HCT116 (cell line): ENCODE measurements at regions not wholly inside any gene's neighbourhood (a gene's known extent, or its start where the extent isn't known, plus 50 kb on each side); places are given as distances from the start of the nearest gene placed in this dataset.

Source experiments
- ATAC-seq: fragments of 200-7000 bp; cut with Tn5 transposase; 2 replicates; pipeline ENCODE4 v1.9.1; 2020; ENCODE audit warnings: mild to moderate bottlenecking, moderate library complexity
- BruUV-seq: library from RNA; stranded (reverse); fragments of 400-500 nt; replicated peaks from 2 replicates; lab custom pipeline; 2021; lab: Mats Ljungman, UMichigan
- CTCF ChIA-PET: fragments of 300-600 bp; sonication (Branson Sonifier 250); formaldehyde crosslinking; loops from one replicate; lab custom pipeline; 2021; ENCODE audit warnings: antibody characterized with exemption; lab: Charles Lee
- POLR2A ChIA-PET: fragments of 300-600, 350-600 bp; sonication (Branson Sonifier 250); formaldehyde crosslinking; loops from one replicate; lab custom pipeline; 2021; ENCODE audit warnings: antibody characterized with exemption; lab: Charles Lee
- RAD21 ChIA-PET, 2 experiments: fragments of 300-600 bp; sonication (Branson Sonifier 250); formaldehyde crosslinking; loops; one replicate each; lab custom pipeline; 2023; ENCODE audit warnings: low total read pairs in 2 of 2; ENCODE audit not compliant: uncharacterized antibody in 2 of 2, unreplicated experiment in 2 of 2, low non-redundant PET in 1 of 2; lab: Charles Lee
- DNase-seq: peaks from one replicate; pipeline ENCODE4 v3.0.0-alpha.2; 2010; ENCODE audit warnings: low read depth, low spot score
- H2AFZ ChIP-seq: fragments of 200-600 bp; shearing (Covaris generic), sonication (generic); 2 replicates; pipeline ENCODE4 v1.6.1; 2017; ENCODE audit warnings: low read depth, mixed run types, mixed read lengths, antibody characterized with exemption, low read length; ENCODE audit not compliant: poor library complexity, severe bottlenecking
- H3K27ac ChIP-seq: 2 replicates; pipeline ENCODE4 v1.5.1; 2012; ENCODE audit warnings: low read depth, low read length
- H3K27me3 ChIP-seq: fragments of 200-600 bp; sonication (generic); 2 replicates; pipeline ENCODE4 v1.6.1; 2016; ENCODE audit warnings: mixed run types, low read length, mixed read lengths; ENCODE audit not compliant: insufficient read depth
- H3K36me3 ChIP-seq, 2 experiments: fragments of 200-500 bp in 1 of 2; fragments of 200-600 bp in 1 of 2; sonication (Bioruptor generic) in 1 of 2; sonication (generic) in 1 of 2; 2 replicates each; pipeline versions ENCODE4 v1.5.1 to v1.6.1; 2014 to 2016; ENCODE audit warnings: low read length in 2 of 2, inconsistent platforms in 1 of 2, mixed read lengths in 1 of 2, mixed run types in 1 of 2; ENCODE audit not compliant: insufficient read depth in 2 of 2, control insufficient read depth in 1 of 2
- H3K4me1 ChIP-seq, 2 experiments: fragments of 200-600 bp in 1 of 2; sonication (generic) in 1 of 2; 2 replicates each; pipeline versions ENCODE4 v1.5.1 to v1.6.1; 2012 to 2017; ENCODE audit warnings: low read length in 2 of 2, inconsistent platforms in 1 of 2, mild to moderate bottlenecking in 1 of 2, mixed read lengths in 1 of 2, mixed run types in 1 of 2, moderate library complexity in 1 of 2; ENCODE audit not compliant: insufficient read depth in 2 of 2, control insufficient read depth in 1 of 2
- H3K4me2 ChIP-seq: fragments of 200-600 bp; sonication (generic); 2 replicates; pipeline ENCODE4 v1.6.1; 2017; ENCODE audit warnings: mixed run types, low read length, mixed read lengths
- H3K4me3 ChIP-seq, 2 experiments: fragments of 200-600 bp in 1 of 2; sonication (generic) in 1 of 2; replicated peaks in 1 of 2; 2 replicates each; pipeline ENCODE4 v1.5.1; 2011 to 2016; ENCODE audit warnings: low read length in 2 of 2, control low read depth in 1 of 2, low read depth in 1 of 2, mild to moderate bottlenecking in 1 of 2, mixed read lengths in 1 of 2, mixed run types in 1 of 2
- H3K79me2 ChIP-seq: fragments of 200-600 bp; sonication (generic); 2 replicates; pipeline ENCODE4 v1.6.1; 2017; ENCODE audit warnings: mild to moderate bottlenecking, mixed run types, low read length, moderate library complexity, mixed read lengths; ENCODE audit not compliant: insufficient read depth
- H3K9ac ChIP-seq: fragments of 200-600 bp; sonication (generic); 2 replicates; pipeline ENCODE4 v1.6.1; 2016; ENCODE audit warnings: low read length, mixed read lengths
- H3K9me2 ChIP-seq: fragments of 200-600 bp; sonication (generic), shearing (Covaris generic); 2 replicates; pipeline ENCODE4 v1.6.1; 2017; ENCODE audit warnings: mixed run types, mild to moderate bottlenecking, moderate library complexity; ENCODE audit not compliant: insufficient read depth
- H3K9me3 ChIP-seq, 2 experiments: fragments of 200-500 bp in 1 of 2; fragments of 200-600 bp in 1 of 2; sonication (Bioruptor generic) in 1 of 2; sonication (generic) in 1 of 2; 2 replicates each; pipeline ENCODE4 v1.6.1; 2014 to 2017; ENCODE audit warnings: low read length in 2 of 2, mixed read lengths in 2 of 2, inconsistent platforms in 1 of 2, low read depth in 1 of 2, mild to moderate bottlenecking in 1 of 2, mixed run types in 1 of 2, moderate library complexity in 1 of 2; ENCODE audit not compliant: control insufficient read depth in 1 of 2, insufficient read depth in 1 of 2
- H4K20me1 ChIP-seq: fragments of 200-600 bp; sonication (generic), shearing (Covaris generic); 2 replicates; pipeline ENCODE4 v1.6.1; 2017; ENCODE audit warnings: mixed run types, mild to moderate bottlenecking, moderate library complexity; ENCODE audit not compliant: insufficient read depth
- CTCF ChIP-seq, 3 experiments: fragments of 200-600 bp in 1 of 3; sonication (generic) in 1 of 3; IDR thresholded peaks in 2 of 3; conservative IDR thresholded peaks in 1 of 3; 2 replicates each; pipeline ENCODE4 v1.5.1; 2012 to 2017; ENCODE audit warnings: low read depth in 2 of 3, low read length in 2 of 3, antibody characterized with exemption in 1 of 3, borderline replicate concordance in 1 of 3, control low read depth in 1 of 3, mild to moderate bottlenecking in 1 of 3, mixed read lengths in 1 of 3, mixed run types in 1 of 3, moderate library complexity in 1 of 3; ENCODE audit not compliant: insufficient read depth in 1 of 3
- ELF1 ChIP-seq: IDR thresholded peaks from 2 replicates; pipeline ENCODE4 v1.6.1; 2012; ENCODE audit warnings: low read depth, borderline replicate concordance
- EZH2 ChIP-seq: fragments of 200-600 bp; sonication (generic); IDR thresholded peaks from 2 replicates; pipeline ENCODE4 v1.6.1; 2017; ENCODE audit warnings: antibody characterized with exemption, mixed run types
- FOSL1 ChIP-seq: IDR thresholded peaks from 2 replicates; pipeline ENCODE4 v1.6.1; 2012; ENCODE audit warnings: low read depth
- JUND ChIP-seq: IDR thresholded peaks from 2 replicates; pipeline ENCODE4 v1.6.1; 2012
- MAX ChIP-seq: IDR thresholded peaks from 2 replicates; pipeline ENCODE4 v1.6.1; 2012
- POLR2A ChIP-seq: IDR thresholded peaks from 2 replicates; pipeline ENCODE4 v1.7.0; 2011; ENCODE audit warnings: borderline replicate concordance; ENCODE audit not compliant: insufficient read depth, insufficient read length; ENCODE audit errors: extremely low read depth
- RAD21 ChIP-seq: IDR thresholded peaks from 2 replicates; pipeline ENCODE4 v1.6.1; 2012; ENCODE audit warnings: low read depth, mild to moderate bottlenecking
- REST ChIP-seq: IDR thresholded peaks from 2 replicates; pipeline ENCODE4 v1.6.1; 2012; ENCODE audit warnings: low read depth
- SIN3A ChIP-seq: IDR thresholded peaks from 2 replicates; pipeline ENCODE4 v1.6.1; 2012; ENCODE audit warnings: low read depth
- SP1 ChIP-seq: IDR thresholded peaks from 2 replicates; pipeline ENCODE4 v1.6.1; 2012; ENCODE audit warnings: low read depth
- ZFX ChIP-seq: fragments of 450-650 bp; IDR thresholded peaks from 2 replicates; pipeline ENCODE4 v1.6.1; 2017
- ZNF274 ChIP-seq: fragments of 200-500 bp; sonication (Bioruptor generic); IDR thresholded peaks from 2 replicates; pipeline ENCODE4 v1.6.1; 2014; ENCODE audit warnings: mild to moderate bottlenecking, low read depth, low read length, inconsistent platforms
- intact Hi-C: fragments of 100-400 bp; cut with micrococcal nuclease; formaldehyde crosslinking; loops from 2 replicates; pipeline ENCODE4 v1.10.0; 2022
- TF ChIP-seq, protein P1 (sequence below): IDR thresholded peaks from 2 replicates; pipeline ENCODE4 v1.6.1; 2011; ENCODE audit warnings: mild to moderate bottlenecking, low read length, moderate library complexity; ENCODE audit not compliant: insufficient replicate concordance; ENCODE audit errors: extremely low read depth

- intact Hi-C loops, result no loop called here
- H3K9me2 ChIP-seq, result no peaks in the 10 kb centered on the region
These were observed 622.0 kb downstream of the CENPC start for GRCh38 chr4:66923081-66923865.

More at GRCh38 chr4:66923081-66923865, 622.0 kb downstream of the CENPC start:
- Histone ChIP-seq H4K20me1 (no peaks in the 10 kb centered on the region), H3K27me3 (no peaks in the 10 kb centered on the region), H3K9me3 (peaks cover 6 to 7% of the 10 kb centered on the region in 2 experiments; a peak in 2 of 4 replicates), H3K4me2 (no peak overlapping the region), H3K4me3 (no peak overlapping the region), H3K4me1 (no peaks in the 10 kb centered on the region), H3K9ac (no peak overlapping the region), H3K79me2 (no peaks in the 10 kb centered on the region), H3K36me3 (no peaks in the 10 kb centered on the region), H3K27ac (no peak overlapping the region), H2AFZ (no peak overlapping the region)
- ATAC-seq (no peak), DNase-seq (no peak)
- TF ChIP-seq, protein P1, sequence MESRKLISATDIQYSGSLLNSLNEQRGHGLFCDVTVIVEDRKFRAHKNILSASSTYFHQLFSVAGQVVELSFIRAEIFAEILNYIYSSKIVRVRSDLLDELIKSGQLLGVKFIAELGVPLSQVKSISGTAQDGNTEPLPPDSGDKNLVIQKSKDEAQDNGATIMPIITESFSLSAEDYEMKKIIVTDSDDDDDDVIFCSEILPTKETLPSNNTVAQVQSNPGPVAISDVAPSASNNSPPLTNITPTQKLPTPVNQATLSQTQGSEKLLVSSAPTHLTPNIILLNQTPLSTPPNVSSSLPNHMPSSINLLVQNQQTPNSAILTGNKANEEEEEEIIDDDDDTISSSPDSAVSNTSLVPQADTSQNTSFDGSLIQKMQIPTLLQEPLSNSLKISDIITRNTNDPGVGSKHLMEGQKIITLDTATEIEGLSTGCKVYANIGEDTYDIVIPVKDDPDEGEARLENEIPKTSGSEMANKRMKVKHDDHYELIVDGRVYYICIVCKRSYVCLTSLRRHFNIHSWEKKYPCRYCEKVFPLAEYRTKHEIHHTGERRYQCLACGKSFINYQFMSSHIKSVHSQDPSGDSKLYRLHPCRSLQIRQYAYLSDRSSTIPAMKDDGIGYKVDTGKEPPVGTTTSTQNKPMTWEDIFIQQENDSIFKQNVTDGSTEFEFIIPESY, result no peak
- no peak for TF ChIP-seq JUND
- TF ChIP-seq EZH2, result no peak
- no peak for TF ChIP-seq REST
- no peak for TF ChIP-seq RAD21
- TF ChIP-seq CTCF (IDR thresholded peaks at IDR 0.05 in 2 of 3, conservative IDR thresholded peaks at IDR 0.05 in 1 of 3; ENCODE audit: borderline replicate concordance in 1 of 3, insufficient read depth in 1 of 3, low read depth in 2 of 3, low read length in 2 of 3), result no peak
- TF ChIP-seq POLR2A, result no peak
- TF ChIP-seq FOSL1, result no peak
- TF ChIP-seq SP1, result no peak
- no peak for TF ChIP-seq SIN3A
- no peak for TF ChIP-seq ZFX
- TF ChIP-seq ELF1, result no peak
- TF ChIP-seq ZNF274, result no peak
- no peak for TF ChIP-seq MAX
- RAD21 ChIA-PET, result no interaction called here
- POLR2A ChIA-PET, result no interaction called here
- BruUV-seq, result no TSS peak
- CTCF ChIA-PET, result no interaction called here
